Astrocyte (in vitro differentiated cells and primary cell): ENCODE measurements at regions not wholly inside any gene's neighbourhood (a gene's known extent, or its start where the extent isn't known, plus 50 kb on each side); places are given as distances from the start of the nearest gene placed in this dataset.

Experiments
- DNase-seq: peaks from one replicate; pipeline ENCODE4 v3.0.0-alpha.2; 2010; ENCODE audit warnings: low read depth
- FAIRE-seq: peaks from 2 replicates; lab custom pipeline; 2011; peaks lifted over from hg19 to GRCh38; lab: Jason Lieb, UNC
- H2AFZ ChIP-seq: 2 replicates; pipeline ENCODE4 v1.6.0; 2012; ENCODE audit warnings: low read depth, low read length, inconsistent platforms
- H3K27ac ChIP-seq: 2 replicates; pipeline ENCODE4 v1.5.1; 2011; ENCODE audit warnings: low read depth, low read length, inconsistent platforms
- H3K27me3 ChIP-seq: 2 replicates; pipeline ENCODE4 v1.6.0; 2011; ENCODE audit warnings: low read length, inconsistent platforms; ENCODE audit not compliant: insufficient read depth
- H3K36me3 ChIP-seq: 2 replicates; pipeline ENCODE4 v1.5.1; 2011; ENCODE audit warnings: low read length, inconsistent platforms; ENCODE audit not compliant: insufficient read depth
- H3K4me1 ChIP-seq: 2 replicates; pipeline ENCODE4 v1.5.1; 2011; ENCODE audit warnings: low read length, inconsistent platforms; ENCODE audit not compliant: insufficient read depth
- H3K4me2 ChIP-seq: 2 replicates; pipeline ENCODE4 v1.6.0; 2012; ENCODE audit warnings: low read length, inconsistent platforms
- H3K4me3 ChIP-seq: 2 replicates; pipeline ENCODE4 v1.5.1; 2011; ENCODE audit warnings: low read depth, mild to moderate bottlenecking, low read length, inconsistent platforms; ENCODE audit not compliant: insufficient read depth
- H3K79me2 ChIP-seq: 2 replicates; pipeline ENCODE4 v1.6.0; 2012; ENCODE audit warnings: mild to moderate bottlenecking, low read length, inconsistent platforms; ENCODE audit not compliant: insufficient read depth
- H3K9ac ChIP-seq: 2 replicates; pipeline ENCODE4 v1.6.0; 2012; ENCODE audit warnings: mild to moderate bottlenecking, low read length, inconsistent platforms
- H3K9me3 ChIP-seq: 2 replicates; pipeline ENCODE4 v1.5.1; 2012; ENCODE audit warnings: low read depth, mild to moderate bottlenecking, low read length, inconsistent platforms; ENCODE audit not compliant: insufficient read depth
- H4K20me1 ChIP-seq: 2 replicates; pipeline ENCODE4 v1.6.0; 2012; ENCODE audit warnings: low read length, inconsistent platforms; ENCODE audit not compliant: insufficient read depth
- H3K27ac Mint-ChIP-seq: one replicate; pipeline ENCODE4 v1.8.0; 2021; ENCODE audit warnings: mild to moderate bottlenecking, mixed read lengths; ENCODE audit not compliant: unreplicated experiment
- H3K27me3 Mint-ChIP-seq: one replicate; pipeline ENCODE4 v1.8.0; 2021; ENCODE audit warnings: low read depth, mixed read lengths; ENCODE audit not compliant: unreplicated experiment
- H3K36me3 Mint-ChIP-seq: one replicate; pipeline ENCODE4 v1.8.0; 2021; ENCODE audit warnings: low read depth, mixed read lengths; ENCODE audit not compliant: unreplicated experiment
- H3K4me1 Mint-ChIP-seq: one replicate; pipeline ENCODE4 v1.8.0; 2021; ENCODE audit warnings: low read depth, mixed read lengths; ENCODE audit not compliant: unreplicated experiment
- H3K4me3 Mint-ChIP-seq: one replicate; pipeline ENCODE4 v1.8.0; 2021; ENCODE audit warnings: mild to moderate bottlenecking, moderate library complexity, mixed read lengths; ENCODE audit not compliant: unreplicated experiment
- H3K9me3 Mint-ChIP-seq: one replicate; pipeline ENCODE4 v1.8.0; 2021; ENCODE audit warnings: mild to moderate bottlenecking, mixed read lengths; ENCODE audit not compliant: unreplicated experiment
- CTCF ChIP-seq: IDR thresholded peaks from 2 replicates; pipeline ENCODE4 v1.5.1; 2011; ENCODE audit warnings: low read depth, mild to moderate bottlenecking, inconsistent platforms, low read length, moderate library complexity; ENCODE audit not compliant: insufficient read depth
- EZH2 ChIP-seq: IDR thresholded peaks from 2 replicates; pipeline ENCODE4 v1.6.1; 2012; ENCODE audit warnings: mild to moderate bottlenecking, low read length, inconsistent platforms; ENCODE audit not compliant: insufficient read depth

DNA sequence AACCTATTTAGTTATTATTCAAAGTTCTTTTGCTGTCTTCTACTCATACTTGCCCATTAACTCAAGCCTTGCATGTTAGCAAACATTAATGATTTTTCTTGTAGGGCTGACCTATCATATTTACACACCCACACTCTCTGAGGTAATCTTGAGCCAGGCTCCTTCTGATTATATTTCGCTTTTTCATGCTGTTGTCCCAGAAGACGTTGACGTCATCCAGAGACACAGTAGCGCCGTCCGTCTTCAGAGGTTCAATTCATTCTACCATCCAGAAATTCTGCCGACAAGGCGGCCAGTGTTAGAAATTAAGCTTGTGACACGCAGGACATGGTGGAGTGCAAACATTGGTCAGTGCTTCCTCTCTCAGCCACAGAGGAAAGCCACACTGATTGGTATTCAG, 584.7 kb downstream of the BMP2 start:
- Histone ChIP-seq H3K4me3 (no peak overlapping the region), H3K79me2 (no peaks in the 10 kb centered on the region), H3K27ac (no peak overlapping the region), H3K4me2 (no peak overlapping the region), H3K9ac (no peak overlapping the region), H3K9me3 (no peaks in the 10 kb centered on the region), H3K4me1 (no peaks in the 10 kb centered on the region), H3K36me3 (no peaks in the 10 kb centered on the region), H4K20me1 (no peaks in the 10 kb centered on the region), H3K27me3 (no peaks in the 10 kb centered on the region), H2AFZ (no peak overlapping the region)
- Mint-ChIP-seq H3K36me3 (no peaks in the 10 kb centered on the region), H3K27ac (no peak overlapping the region), H3K4me3 (no peak overlapping the region), H3K9me3 (peaks cover 3% of the 10 kb centered on the region), H3K4me1 (no peaks in the 10 kb centered on the region), H3K27me3 (no peaks in the 10 kb centered on the region)
- no peak for FAIRE-seq
- DNase-seq, result no peak
- TF ChIP-seq EZH2 (no peak), CTCF (no peak)

DNA sequence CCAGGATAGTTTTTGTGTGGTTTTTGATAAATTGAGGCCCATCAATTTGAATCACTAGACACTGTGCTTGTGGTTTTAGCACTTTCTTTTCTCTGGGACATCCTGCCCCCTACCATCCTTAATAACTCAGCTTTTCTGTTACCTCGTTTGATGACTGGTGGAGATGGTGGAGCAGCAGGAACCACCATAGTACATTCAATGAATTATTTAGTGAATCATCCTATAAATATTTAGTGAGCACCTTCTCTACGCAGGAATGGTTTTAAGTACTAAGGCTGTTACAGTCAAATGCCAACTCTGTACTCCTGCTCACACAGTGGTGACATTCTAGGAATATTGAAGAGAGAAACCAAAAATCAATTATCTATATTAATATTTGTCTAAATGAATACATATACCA, 585.2 kb downstream of the HAO1 start:
- Histone ChIP-seq H3K9ac (no peak overlapping the region), H4K20me1 (no peaks in the 10 kb centered on the region), H3K27ac (no peak overlapping the region), H3K4me1 (no peaks in the 10 kb centered on the region), H3K9me3 (no peaks in the 10 kb centered on the region), H3K27me3 (no peaks in the 10 kb centered on the region), H3K36me3 (no peaks in the 10 kb centered on the region), H3K4me3 (no peak overlapping the region), H3K79me2 (no peaks in the 10 kb centered on the region), H2AFZ (no peak overlapping the region), H3K4me2 (no peak overlapping the region)
- H3K4me1 Mint-ChIP-seq, result no peaks in the 10 kb centered on the region
- H3K27ac Mint-ChIP-seq, result no peak overlapping the region
- H3K9me3 Mint-ChIP-seq, result peaks cover 3% of the 10 kb centered on the region
- peaks cover 3% of the 10 kb centered on the region for H3K27me3 Mint-ChIP-seq
- H3K4me3 Mint-ChIP-seq, result no peak overlapping the region
- H3K36me3 Mint-ChIP-seq, result no peaks in the 10 kb centered on the region
- DNase-seq (no peak), FAIRE-seq (no peak)
- TF ChIP-seq CTCF (no peak), EZH2 (no peak)

DNA sequence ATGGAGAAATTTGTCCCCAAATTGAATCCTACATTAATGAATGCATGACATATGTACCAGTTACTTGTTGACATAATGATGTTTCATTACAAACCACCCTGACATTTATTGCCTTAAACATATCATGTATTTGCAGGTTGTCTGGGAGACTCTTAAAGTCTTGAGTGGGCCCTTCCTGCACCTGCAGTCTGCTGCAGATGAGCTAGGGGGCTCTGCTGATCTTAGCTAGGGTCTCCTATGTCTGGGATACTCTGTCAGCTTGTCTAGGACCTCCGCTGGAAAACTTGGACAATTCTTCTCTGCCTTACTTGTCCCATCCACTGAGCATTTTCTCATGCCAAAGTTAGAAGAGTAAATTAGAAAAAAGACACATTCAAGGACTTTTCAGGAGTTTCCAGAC, 581.6 kb downstream of the HAO1 start:
- no peaks in the 10 kb centered on the region for H3K36me3 ChIP-seq
- H3K36me3 Mint-ChIP-seq, result no peaks in the 10 kb centered on the region
- DNase-seq (no peak), FAIRE-seq (no peak)
- H3K27me3 Mint-ChIP-seq, result peaks cover 3% of the 10 kb centered on the region
- H3K9me3 ChIP-seq, result no peaks in the 10 kb centered on the region
- no peak overlapping the region for H3K4me3 Mint-ChIP-seq
- no peak overlapping the region for H2AFZ ChIP-seq
- H3K4me1 Mint-ChIP-seq, result peaks cover 3% of the 10 kb centered on the region
- H3K4me3 ChIP-seq, result no peak overlapping the region
- no peaks in the 10 kb centered on the region for H3K27me3 ChIP-seq
- H3K27ac Mint-ChIP-seq, result no peak overlapping the region
- H3K27ac ChIP-seq, result no peak overlapping the region
- no peak overlapping the region for H3K9ac ChIP-seq
- TF ChIP-seq CTCF, result no peak
- no peak for TF ChIP-seq EZH2
- no peak overlapping the region for H3K4me2 ChIP-seq
- no peaks in the 10 kb centered on the region for H3K79me2 ChIP-seq
- no peaks in the 10 kb centered on the region for H4K20me1 ChIP-seq
- peaks cover 1% of the 10 kb centered on the region for H3K9me3 Mint-ChIP-seq
- H3K4me1 ChIP-seq, result no peaks in the 10 kb centered on the region
